HepG2 (cell line): ENCODE measurements at regions not wholly inside any gene's neighbourhood (a gene's known extent, or its start where the extent isn't known, plus 50 kb on each side); places are given as distances from the start of the nearest gene placed in this dataset.

Source experiments
- ATAC-seq: fragments of 200-7000 bp; cut with Tn5 transposase; 3 replicates; pipeline ENCODE4 v1.9.1; 2020; ENCODE audit warnings: mild to moderate bottlenecking, moderate library complexity
- BruUV-seq: library from RNA; stranded (reverse); fragments of 400-500 nt; replicated peaks from 2 replicates; lab custom pipeline; 2021; lab: Mats Ljungman, UMichigan
- CTCF ChIA-PET: fragments of 300-600 bp; formaldehyde crosslinking; extraction: SDS; loops from one replicate; lab custom pipeline; 2021; ENCODE audit warnings: low total read pairs, inconsistent platforms, low intra/inter-chr PET ratio; lab: Yijun Ruan, JAX
- POLR2A ChIA-PET: fragments of 350-600 bp; sonication (Branson Sonifier 250); formaldehyde crosslinking; loops from one replicate; lab custom pipeline; 2020; ENCODE audit warnings: antibody characterized with exemption, inconsistent platforms; lab: Yijun Ruan, JAX
- DNase-seq: peaks from one replicate; pipeline ENCODE4 v3.0.0-alpha.2; 2015; ENCODE audit warnings: low spot score
- FAIRE-seq: peaks from 3 replicates; lab custom pipeline; 2011; peaks lifted over from hg19 to GRCh38; lab: Jason Lieb, UNC
- H2AFZ ChIP-seq: one replicate; pipeline ENCODE4 v1.6.1; 2011; ENCODE audit warnings: low read length, inconsistent platforms
- H3K27ac ChIP-seq: fragments of 300-600 bp; 3 replicates; pipeline ENCODE4 v1.8.0; 2011; ENCODE audit warnings: mixed run types, mild to moderate bottlenecking, mixed read lengths, low read length, inconsistent platforms; ENCODE audit not compliant: insufficient read depth; ENCODE audit errors: extremely low read length
- H3K27me3 ChIP-seq, 2 experiments: fragments of 200-600 bp in 1 of 2; 2 replicates in 1 of 2; 3 replicates in 1 of 2; pipeline versions ENCODE4 v1.6.0 to v1.8.0; 2011; ENCODE audit warnings: low read length in 2 of 2, mild to moderate bottlenecking in 2 of 2, moderate library complexity in 2 of 2, inconsistent platforms in 1 of 2; ENCODE audit not compliant: insufficient read depth in 2 of 2, control insufficient read depth in 1 of 2
- H3K36me3 ChIP-seq, 2 experiments: fragments of 200-600 bp in 1 of 2; replicated peaks in 1 of 2; 2 replicates in 1 of 2; 3 replicates in 1 of 2; pipeline versions ENCODE4 v1.5.1 to v1.8.0; 2011; ENCODE audit warnings: low read length in 2 of 2, inconsistent platforms in 1 of 2; ENCODE audit not compliant: insufficient read depth in 2 of 2, control insufficient read depth in 1 of 2
- H3K4me1 ChIP-seq: 2 replicates; pipeline ENCODE4 v1.5.1; 2012; ENCODE audit warnings: low read length, inconsistent platforms; ENCODE audit not compliant: insufficient read depth
- H3K4me2 ChIP-seq: 2 replicates; pipeline ENCODE4 v1.6.0; 2011; ENCODE audit warnings: low read depth, low read length, inconsistent platforms
- H3K4me3 ChIP-seq, 3 experiments: fragments of 200-600 bp in 1 of 3; sonication (generic), shearing (Covaris generic) in 1 of 3; replicated peaks in 1 of 3; 2 replicates each; pipeline ENCODE4 v1.5.1; 2011 to 2016; ENCODE audit warnings: low read length in 3 of 3, inconsistent platforms in 2 of 3, low read depth in 2 of 3, mild to moderate bottlenecking in 2 of 3, control low read depth in 1 of 3, mixed read lengths in 1 of 3; ENCODE audit not compliant: insufficient read depth in 1 of 3
- H3K79me2 ChIP-seq: one replicate; pipeline ENCODE4 v1.6.1; 2011; ENCODE audit warnings: low read length, inconsistent platforms; ENCODE audit not compliant: insufficient read depth
- H3K9ac ChIP-seq: 2 replicates; pipeline ENCODE4 v1.6.0; 2011; ENCODE audit warnings: mild to moderate bottlenecking, low read depth, low read length, inconsistent platforms; ENCODE audit not compliant: insufficient read depth
- H3K9me3 ChIP-seq: 2 replicates; pipeline ENCODE4 v1.5.1; 2012; ENCODE audit warnings: mild to moderate bottlenecking, low read length
- H4K20me1 ChIP-seq: 2 replicates; pipeline ENCODE4 v1.6.0; 2011; ENCODE audit warnings: inconsistent platforms, mild to moderate bottlenecking, low read length, moderate library complexity; ENCODE audit not compliant: insufficient read depth
- HDAC2 ChIP-seq: sonication (generic); formaldehyde crosslinking; IDR thresholded peaks from 2 replicates; pipeline ENCODE4 v1.4.0; 2020; ENCODE audit warnings: missing genetic modification reagents
- MAF1 ChIP-seq: sonication (generic); formaldehyde crosslinking; IDR thresholded peaks from 2 replicates; pipeline ENCODE4 v1.5.0; 2020; ENCODE audit warnings: missing genetic modification reagents, borderline replicate concordance
- POLR2G ChIP-seq: fragments of 200-400 bp; formaldehyde crosslinking; IDR thresholded peaks from 2 replicates; pipeline ENCODE4 v1.6.1; 2018; ENCODE audit warnings: mild to moderate bottlenecking, low read depth, low read length, moderate library complexity
- PRDM4 ChIP-seq: sonication (generic); formaldehyde crosslinking; IDR thresholded peaks from 2 replicates; pipeline ENCODE4 v1.9.0; 2021; ENCODE audit warnings: missing genetic modification reagents, borderline replicate concordance
- ZBTB10 ChIP-seq: sonication (generic); formaldehyde crosslinking; IDR thresholded peaks from 2 replicates; pipeline ENCODE4 v1.4.0; 2020; ENCODE audit warnings: missing genetic modification reagents, borderline replicate concordance
- ZBTB40 ChIP-seq, 2 experiments: fragments of 450-650 bp in 1 of 2; sonication (generic) in 1 of 2; formaldehyde crosslinking in 1 of 2; IDR thresholded peaks; 2 replicates each; pipeline versions ENCODE4 v1.6.1 to v1.8.0; 2016 to 2022; ENCODE audit warnings: antibody characterized with exemption in 1 of 2, mild to moderate bottlenecking in 1 of 2, missing genetic modification reagents in 1 of 2
- ZBTB7A ChIP-seq: sonication (generic); formaldehyde crosslinking; IDR thresholded peaks from 2 replicates; pipeline ENCODE4 v1.8.0; 2022; ENCODE audit warnings: mild to moderate bottlenecking, missing genetic modification reagents
- ZFY ChIP-seq: sonication (generic); formaldehyde crosslinking; IDR thresholded peaks from 2 replicates; pipeline ENCODE4 v1.4.0; 2020; ENCODE audit warnings: missing genetic modification reagents
- ZNF256 ChIP-seq: sonication (generic); formaldehyde crosslinking; conservative IDR thresholded peaks from 2 replicates; pipeline ENCODE4 v1.4.0; 2020; ENCODE audit warnings: missing genetic modification reagents
- ZNF567 ChIP-seq: sonication (generic); formaldehyde crosslinking; IDR thresholded peaks from 2 replicates; pipeline ENCODE4 v1.8.1; 2023; ENCODE audit warnings: mild to moderate bottlenecking, missing genetic modification reagents, borderline replicate concordance
- ZNF7 ChIP-seq: IDR thresholded peaks from 2 replicates; pipeline ENCODE4 v1.6.1; 2016; ENCODE audit warnings: missing biosample characterization, missing genetic modification reagents
- in situ Hi-C: cut with HindIII; loops from 2 replicates; pipeline ENCODE4 v1.10.0; 2017; ENCODE audit warnings: low pct_unique_long_range_greater_than_20kb; ENCODE audit not compliant: extremely low pct_ligation_motif_present
- intact Hi-C: fragments of 100-400 bp; cut with micrococcal nuclease; formaldehyde crosslinking; loops from one replicate; pipeline ENCODE4 v1.10.0; 2022; ENCODE audit not compliant: unreplicated experiment

- Histone ChIP-seq H3K27ac (no peak overlapping the region), H3K36me3 (no peaks in the 10 kb centered on the region), H3K79me2 (no peaks in the 10 kb centered on the region), H3K27me3 (no peaks in the 10 kb centered on the region), H3K9me3 (peaks cover 36% of the 10 kb centered on the region), H3K9ac (no peak overlapping the region), H2AFZ (no peak overlapping the region), H3K4me2 (no peak overlapping the region), H3K4me1 (no peaks in the 10 kb centered on the region), H4K20me1 (no peaks in the 10 kb centered on the region), H3K4me3 (no peak overlapping the region)
- FAIRE-seq (no peak), ATAC-seq (no peak), DNase-seq (no peak)
- intact Hi-C loops, result no loop called here
- no TSS peak for BruUV-seq
- in situ Hi-C loops, result no loop called here
- ChIA-PET CTCF (no interaction called here), POLR2A (no interaction called here)
- TF ChIP-seq ZNF567 (CRISPR knock-in tag) (no peak), POLR2G (no peak), ZNF7 (CRISPR knock-in tag) (no peak), ZFY (CRISPR knock-in tag) (no peak), ZNF256 (CRISPR knock-in tag) (no peak), HDAC2 (CRISPR knock-in tag) (no peak), ZBTB7A (no peak), ZBTB40 (IDR thresholded peaks at IDR 0.05) (no peak), ZBTB40 (CRISPR knock-in tag; IDR thresholded peaks at IDR 0.05) (no peak), ZBTB10 (CRISPR knock-in tag) (no peak), MAF1 (CRISPR knock-in tag) (no peak), PRDM4 (CRISPR knock-in tag) (no peak)
These were observed 456.9 kb upstream of the MGAT4C start for GRCh38 chr12:86713121-86713520.
